Upper lobe of left lung (tissue), 4 donors: ENCODE measurements at regions not wholly inside any gene's neighbourhood (a gene's known extent, or its start where the extent isn't known, plus 50 kb on each side); places are given as distances from the start of the nearest gene placed in this dataset.

Experiments
- CTCF ChIP-seq, 6 experiments: fragments of 450-650 bp in 4 of 6; fragments of 200-600 bp in 2 of 6; sonication (generic) in 2 of 6; IDR thresholded peaks; one replicate each; pipeline ENCODE4 v1.5.1; 2016 to 2019; ENCODE audit warnings: antibody characterized with exemption in 6 of 6
- EP300 ChIP-seq, 4 donors: sonication (generic); formaldehyde crosslinking; IDR thresholded peaks; one replicate each; pipeline ENCODE4 v1.5.1; 2017; ENCODE audit warnings: antibody characterized with exemption in 4 of 4, control low read depth in 2 of 4
- POLR2A ChIP-seq, 4 donors: fragments of 450-650 bp; IDR thresholded peaks; one replicate each; pipeline ENCODE4 v1.5.1; 2016 to 2017; ENCODE audit warnings: antibody characterized with exemption in 4 of 4, mild to moderate bottlenecking in 2 of 4
- POLR2AphosphoS5 ChIP-seq, 2 donors: sonication (generic); formaldehyde crosslinking; IDR thresholded peaks; one replicate each; pipeline ENCODE4 v1.5.1; 2017; ENCODE audit warnings: antibody characterized with exemption in 2 of 2

GRCh38 chr15:36152936-36153335 is 426.5 kb upstream of the CDIN1 start:
- TF ChIP-seq POLR2A (IDR thresholded peaks at IDR 0.05) (no peak), CTCF (IDR thresholded peaks at IDR 0.05) (no peak), POLR2AphosphoS5 (IDR thresholded peaks at IDR 0.05) (no peak), EP300 (IDR thresholded peaks at IDR 0.05) (no peak)
